ENCODE measurements at regions not wholly inside any gene's neighbourhood (a gene's known extent, or its start where the extent isn't known, plus 50 kb on each side); places are given as distances from the start of the nearest gene placed in this dataset.

- no peak for TF ChIP-seq SRF (IDR thresholded peaks at IDR 0.05; ENCODE audit: low read depth)
- no peak for TF ChIP-seq SIN3A (IDR thresholded peaks at IDR 0.05; ENCODE audit: low read depth)
- no peak for TF ChIP-seq ELF1 (IDR thresholded peaks at IDR 0.05; ENCODE audit: borderline replicate concordance, low read depth)
- TF ChIP-seq EGR1 (IDR thresholded peaks at IDR 0.05; ENCODE audit: low read depth), result no peak
- no peak for TF ChIP-seq CEBPB (IDR thresholded peaks at IDR 0.05; ENCODE audit: low read depth)
- TF ChIP-seq CTCF (IDR thresholded peaks at IDR 0.05 in 2 of 3, conservative IDR thresholded peaks at IDR 0.05 in 1 of 3; ENCODE audit: borderline replicate concordance in 1 of 3, insufficient read depth in 1 of 3, low read depth in 2 of 3, low read length in 2 of 3), result no peak
- no peak for TF ChIP-seq FOSL1 (IDR thresholded peaks at IDR 0.05; ENCODE audit: low read depth)
- no peak for TF ChIP-seq ZFX (IDR thresholded peaks at IDR 0.05)
- no peak for TF ChIP-seq POLR2AphosphoS5 (IDR thresholded peaks at IDR 0.05; ENCODE audit: low read depth, low read length)
- TF ChIP-seq ATF3 (IDR thresholded peaks at IDR 0.05), result no peak
- no peak for TF ChIP-seq EZH2phosphoT487 (IDR thresholded peaks at IDR 0.05; ENCODE audit: borderline replicate concordance)
- no peaks in the 10 kb centered on the region for H3K79me2 ChIP-seq (ENCODE audit: insufficient read depth, low read length)
- H3K9ac ChIP-seq (ENCODE audit: low read length), result no peak overlapping the region
- no peaks in the 10 kb centered on the region for H3K4me1 ChIP-seq (ENCODE audit: control insufficient read depth in 1 of 2, insufficient read depth in 2 of 2, low read length in 2 of 2)
- H3K27ac ChIP-seq (ENCODE audit: low read depth, low read length), result no peak overlapping the region
- no peaks in the 10 kb centered on the region for H3K27me3 ChIP-seq (ENCODE audit: insufficient read depth, low read length)
- no peaks in the 10 kb centered on the region for H3K36me3 ChIP-seq (ENCODE audit: control insufficient read depth in 1 of 2, insufficient read depth in 2 of 2, low read length in 2 of 2)
- BruUV-seq (replicated peaks), result no TSS peak
- CTCF ChIA-PET, result no interaction called here
- no peaks in the 10 kb centered on the region; a peak in 1 of 4 replicates for H3K9me3 ChIP-seq (ENCODE audit: control insufficient read depth in 1 of 2, insufficient read depth in 1 of 2, low read depth in 1 of 2, low read length in 2 of 2)
- RAD21 ChIA-PET (ENCODE audit: low non-redundant PET in 1 of 2, low total read pairs in 2 of 2, uncharacterized antibody in 2 of 2, unreplicated experiment in 2 of 2), result no interaction called here
- no peak overlapping the region for H3K4me3 ChIP-seq (replicated peaks in 1 of 2; ENCODE audit: low read depth in 1 of 2, low read length in 2 of 2)
- DNase-seq (ENCODE audit: low read depth, low spot score), result no peak
- intact Hi-C loops (cut with micrococcal nuclease), result no loop called here
- H2AFZ ChIP-seq (ENCODE audit: low read depth, low read length, poor library complexity, severe bottlenecking), result no peak overlapping the region
- no peak for ATAC-seq
- no peak overlapping the region for H3K4me2 ChIP-seq (ENCODE audit: low read length)
- no peaks in the 10 kb centered on the region for H3K9me2 ChIP-seq (ENCODE audit: insufficient read depth)
- no peaks in the 10 kb centered on the region for H4K20me1 ChIP-seq (ENCODE audit: insufficient read depth)
- POLR2A ChIA-PET, result no interaction called here
These were observed 827.4 kb upstream of the PHF14 start for GRCh38 chr7:10146271-10146670.
